ENCODE measurements at regions not wholly inside any gene's neighbourhood (a gene's known extent, or its start where the extent isn't known, plus 50 kb on each side); places are given as distances from the start of the nearest gene placed in this dataset.

GRCh38 chr13:67917291-67917987, 687.3 kb upstream of the PCDH9 start:
- no peak for TF ChIP-seq CTCF (IDR thresholded peaks at IDR 0.05)
- TF ChIP-seq POLR2A (IDR thresholded peaks at IDR 0.05) = no peak

Data from lower leg skin (tissue), 3 donors.